GM23248 (cell line): ENCODE measurements at regions not wholly inside any gene's neighbourhood (a gene's known extent, or its start where the extent isn't known, plus 50 kb on each side); places are given as distances from the start of the nearest gene placed in this dataset.

Experiments
- DNase-seq: peaks from one replicate; pipeline ENCODE4 v3.0.0-alpha.2; 2015
- H2AFZ ChIP-seq: fragments of 200-600 bp; sonication (generic); 2 replicates; pipeline ENCODE4 v1.6.1; 2016; ENCODE audit warnings: antibody characterized with exemption
- H3F3A ChIP-seq: fragments of 200-600 bp; sonication (generic); 2 replicates; pipeline ENCODE4 v1.6.1; 2016; ENCODE audit warnings: mild to moderate bottlenecking, antibody characterized with exemption, mixed run types; ENCODE audit not compliant: insufficient read depth
- H3K27ac ChIP-seq: fragments of 200-600 bp; sonication (generic); 2 replicates; pipeline ENCODE4 v1.5.1; 2016; ENCODE audit warnings: mild to moderate bottlenecking
- H3K27me3 ChIP-seq: fragments of 200-600 bp; sonication (generic); replicated peaks from 2 replicates; pipeline ENCODE4 v1.6.1; 2016; ENCODE audit warnings: mild to moderate bottlenecking; ENCODE audit not compliant: insufficient read depth
- H3K36me3 ChIP-seq: fragments of 200-600 bp; sonication (generic); 2 replicates; pipeline ENCODE4 v1.6.1; 2016; ENCODE audit warnings: low read depth, mild to moderate bottlenecking
- H3K4me1 ChIP-seq: fragments of 200-600 bp; sonication (generic); 2 replicates; pipeline ENCODE4 v1.6.1; 2016; ENCODE audit warnings: mild to moderate bottlenecking; ENCODE audit not compliant: insufficient read depth
- H3K4me2 ChIP-seq: fragments of 200-600 bp; sonication (generic); one replicate; pipeline ENCODE4 v1.6.1; 2016; ENCODE audit warnings: mild to moderate bottlenecking; ENCODE audit not compliant: unreplicated experiment
- H3K4me3 ChIP-seq: fragments of 200-600 bp; sonication (generic); 2 replicates; pipeline ENCODE4 v1.5.1; 2016; ENCODE audit warnings: mild to moderate bottlenecking
- H3K79me2 ChIP-seq: fragments of 200-600 bp; sonication (generic); 2 replicates; pipeline ENCODE4 v1.6.1; 2016; ENCODE audit warnings: mild to moderate bottlenecking; ENCODE audit not compliant: insufficient read depth
- H3K9ac ChIP-seq: fragments of 200-600 bp; sonication (generic); 2 replicates; pipeline ENCODE4 v1.6.1; 2016; ENCODE audit warnings: mild to moderate bottlenecking
- H3K9me2 ChIP-seq: fragments of 200-600 bp; sonication (generic); 2 replicates; pipeline ENCODE4 v1.6.1; 2016; ENCODE audit warnings: mixed run types, mild to moderate bottlenecking, moderate library complexity; ENCODE audit not compliant: insufficient read depth
- H3K9me3 ChIP-seq: fragments of 200-600 bp; sonication (generic); one replicate; pipeline ENCODE4 v1.6.1; 2017; ENCODE audit warnings: low read depth
- H4K20me1 ChIP-seq: fragments of 200-600 bp; sonication (generic); 2 replicates; pipeline ENCODE4 v1.6.0; 2016; ENCODE audit not compliant: insufficient read depth
- EZH2 ChIP-seq: fragments of 200-600 bp; sonication (generic); IDR thresholded peaks from 2 replicates; pipeline ENCODE4 v1.6.1; 2018; ENCODE audit warnings: antibody characterized with exemption, mild to moderate bottlenecking; ENCODE audit not compliant: insufficient read depth, poor library complexity, severe bottlenecking
- EZH2phosphoT487 ChIP-seq: fragments of 200-600 bp; sonication (generic); IDR thresholded peaks from 2 replicates; pipeline ENCODE4 v1.6.1; 2018; ENCODE audit warnings: antibody characterized with exemption, moderate library complexity, mild to moderate bottlenecking, low read depth; ENCODE audit not compliant: insufficient read depth
- WGBS, 2 experiments: methylation state at CpG; one replicate each; pipeline ENCODE4 v1.1.6; 2015 to 2017; ENCODE audit warnings: low lambda C conversion rate in 2 of 2, low coverage in 1 of 2; ENCODE audit errors: missing lambda C conversion rate in 2 of 2; 5-methylcytosine and 5-hydroxymethylcytosine counted together
- in situ Hi-C: fragments of 300-500 bp; cut with MboI; formaldehyde crosslinking; loops from 2 replicates; pipeline ENCODE4 v1.15.0; 2020

DNA sequence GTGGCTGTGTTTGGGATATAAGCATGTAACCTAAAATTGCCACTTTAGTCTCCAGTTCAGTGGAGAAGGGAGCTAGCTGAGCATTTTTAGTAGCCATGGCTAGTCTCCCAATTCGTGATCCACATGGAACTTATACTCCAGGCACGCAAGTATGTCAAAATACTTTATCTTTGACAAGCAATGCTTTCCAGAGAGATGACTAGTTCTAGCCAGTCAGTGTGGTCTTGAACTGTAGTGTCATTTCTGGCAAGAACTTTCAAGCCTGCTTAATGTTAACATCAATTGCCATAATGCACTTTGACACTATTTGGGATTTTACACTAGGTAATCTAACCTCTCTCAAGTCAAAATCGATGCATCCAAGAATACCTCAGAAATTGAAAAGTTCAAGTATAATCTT lies 660.0 kb downstream of the PTPRC start:
- H3K4me3 ChIP-seq = no peak overlapping the region
- no peaks in the 10 kb centered on the region for H3K79me2 ChIP-seq
- no peaks in the 10 kb centered on the region for H3K27me3 ChIP-seq
- in situ Hi-C loops = no loop called here
- no peak for TF ChIP-seq EZH2
- TF ChIP-seq EZH2phosphoT487 = no peak
- no peak overlapping the region for H3K9ac ChIP-seq
- H4K20me1 ChIP-seq = no peaks in the 10 kb centered on the region
- no peaks in the 10 kb centered on the region for H3K9me3 ChIP-seq
- WGBS, 2 experiments = 10 to 14% methylated on average over 3 of the region's 3 CpGs
- H3K27ac ChIP-seq = peak overlapping the region; percentile 49
- H3K9me2 ChIP-seq = peaks cover 3% of the 10 kb centered on the region; the same call in 1 of the 2 replicates
- H3K4me1 ChIP-seq = peaks cover 34% of the 10 kb centered on the region
- H3K4me2 ChIP-seq = peak overlapping the region; percentile 29
- H2AFZ ChIP-seq = no peak overlapping the region
- peak; percentile 85 for DNase-seq
- H3F3A ChIP-seq = peaks cover 4% of the 10 kb centered on the region; the same call in 1 of the 2 replicates
- H3K36me3 ChIP-seq = no peaks in the 10 kb centered on the region

DNA sequence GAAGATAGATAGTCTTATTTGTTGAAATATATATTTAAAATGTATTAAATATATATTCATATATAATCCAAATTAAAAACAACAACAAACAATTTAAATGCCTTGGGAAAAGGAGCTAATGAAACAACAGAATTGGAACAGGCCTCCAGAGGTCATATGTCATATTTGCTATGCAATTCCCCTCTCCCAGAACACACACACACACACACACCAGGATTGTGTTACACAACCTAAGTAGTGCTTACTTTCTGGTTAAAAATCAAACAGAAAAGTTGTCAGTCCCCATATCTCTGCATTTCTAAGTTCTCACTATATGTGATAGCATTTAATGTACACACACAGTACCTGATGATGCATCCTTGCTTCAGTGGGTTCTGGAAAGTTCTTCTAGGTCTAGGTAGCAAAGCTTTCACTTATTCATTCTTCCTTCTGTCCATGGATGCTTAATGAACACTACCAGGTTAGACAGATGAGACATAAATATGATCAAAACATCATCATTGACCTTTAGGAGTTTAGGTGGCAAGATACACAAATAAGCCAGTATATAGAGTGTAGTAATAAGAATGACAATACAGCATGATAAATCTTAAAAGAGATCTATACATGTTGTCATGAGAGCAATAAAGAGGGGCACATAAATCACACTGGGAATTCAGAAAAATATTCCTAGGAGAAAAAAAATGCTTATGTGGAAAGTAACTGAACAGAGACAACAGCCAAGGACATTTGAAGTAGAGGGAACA lies 662.8 kb downstream of the PTPRC start:
- no peak for DNase-seq
- Histone ChIP-seq H4K20me1 (no peaks in the 10 kb centered on the region), H3K4me3 (no peak overlapping the region), H3K9me2 (peaks cover 3% of the 10 kb centered on the region; the same call in 1 of the 2 replicates), H3K79me2 (no peaks in the 10 kb centered on the region), H3F3A (peaks cover 4% of the 10 kb centered on the region; the same call in 1 of the 2 replicates), H3K27ac (no peak overlapping the region), H3K4me1 (peaks cover 34% of the 10 kb centered on the region), H2AFZ (no peak overlapping the region), H3K9ac (no peak overlapping the region), H3K9me3 (no peaks in the 10 kb centered on the region), H3K36me3 (no peaks in the 10 kb centered on the region), H3K4me2 (no peak overlapping the region), H3K27me3 (no peaks in the 10 kb centered on the region)
- no peak for TF ChIP-seq EZH2phosphoT487
- TF ChIP-seq EZH2 = no peak
- in situ Hi-C loops = no loop called here

DNA sequence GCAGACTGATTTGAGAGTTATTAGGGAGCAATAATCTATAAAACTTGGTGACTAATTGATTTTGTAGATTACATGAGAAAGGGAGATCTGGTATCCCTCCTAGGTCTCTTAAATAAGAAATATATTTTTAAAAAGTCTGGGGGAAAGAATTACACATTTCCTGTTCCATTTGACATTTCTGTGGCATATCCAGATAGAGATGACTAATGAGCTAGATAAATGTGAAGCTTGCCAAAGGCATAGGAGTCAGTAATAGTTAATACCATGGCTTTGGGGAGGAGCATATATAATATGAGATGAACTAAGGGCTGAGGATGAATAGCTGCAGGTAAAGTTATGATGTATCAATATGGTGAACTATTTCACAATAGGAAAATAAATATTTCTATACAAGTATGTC lies 663.7 kb downstream of the PTPRC start:
- TF ChIP-seq EZH2 = no peak
- no peak for TF ChIP-seq EZH2phosphoT487

DNA sequence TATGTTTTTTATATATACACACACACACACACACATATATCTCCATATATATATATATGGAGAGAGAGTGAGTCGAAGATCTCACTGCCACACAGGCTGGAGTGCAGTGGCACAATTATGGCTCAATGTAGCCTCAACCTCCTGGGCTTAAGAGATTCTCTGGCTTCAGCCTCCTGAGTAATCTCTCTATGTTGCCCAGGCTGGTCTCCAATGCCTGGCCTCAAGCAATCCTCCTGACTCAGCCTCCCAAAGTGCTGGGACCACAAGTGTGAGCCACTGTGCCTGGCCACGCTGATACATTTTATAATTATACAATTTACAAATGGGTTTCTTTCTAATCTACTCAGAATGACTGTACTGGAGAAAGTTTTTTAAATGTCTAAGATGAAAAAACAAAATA lies 664.2 kb downstream of the PTPRC start:
- H4K20me1 ChIP-seq = no peaks in the 10 kb centered on the region
- no peaks in the 10 kb centered on the region for H3K36me3 ChIP-seq
- peaks cover 4% of the 10 kb centered on the region; the same call in 1 of the 2 replicates for H3F3A ChIP-seq
- WGBS, 2 experiments = 62 to 69% methylated on average over 2 of the region's 2 CpGs
- no peaks in the 10 kb centered on the region for H3K9me3 ChIP-seq
- H3K9ac ChIP-seq = no peak overlapping the region
- TF ChIP-seq EZH2 = no peak
- no peak for TF ChIP-seq EZH2phosphoT487
- H2AFZ ChIP-seq = no peak overlapping the region
- no peaks in the 10 kb centered on the region for H3K27me3 ChIP-seq
- H3K9me2 ChIP-seq = peaks cover 3% of the 10 kb centered on the region; the same call in 1 of the 2 replicates
- H3K27ac ChIP-seq = no peak overlapping the region
- no peak overlapping the region for H3K4me2 ChIP-seq
- H3K4me1 ChIP-seq = peaks cover 23% of the 10 kb centered on the region
- in situ Hi-C loops = no loop called here
- H3K4me3 ChIP-seq = no peak overlapping the region
- no peaks in the 10 kb centered on the region for H3K79me2 ChIP-seq
- DNase-seq = no peak

More for the DNA sequence above, 663.7 kb downstream of the PTPRC start:
- H3K36me3 ChIP-seq = no peaks in the 10 kb centered on the region
- peak; percentile 53 for DNase-seq
- peak overlapping the region; percentile 46 for H3K4me2 ChIP-seq
- H3F3A ChIP-seq = peaks cover 4% of the 10 kb centered on the region; the same call in 1 of the 2 replicates
- H3K27me3 ChIP-seq = no peaks in the 10 kb centered on the region
- peaks cover 28% of the 10 kb centered on the region for H3K4me1 ChIP-seq
- no peaks in the 10 kb centered on the region for H4K20me1 ChIP-seq
- H3K9ac ChIP-seq = no peak overlapping the region
- in situ Hi-C loops = no loop called here
- H3K27ac ChIP-seq = no peak overlapping the region
- H3K9me2 ChIP-seq = peaks cover 3% of the 10 kb centered on the region; the same call in 1 of the 2 replicates
- H3K4me3 ChIP-seq = no peak overlapping the region
- no peaks in the 10 kb centered on the region for H3K9me3 ChIP-seq
- no peak overlapping the region for H2AFZ ChIP-seq
- H3K79me2 ChIP-seq = no peaks in the 10 kb centered on the region

DNA sequence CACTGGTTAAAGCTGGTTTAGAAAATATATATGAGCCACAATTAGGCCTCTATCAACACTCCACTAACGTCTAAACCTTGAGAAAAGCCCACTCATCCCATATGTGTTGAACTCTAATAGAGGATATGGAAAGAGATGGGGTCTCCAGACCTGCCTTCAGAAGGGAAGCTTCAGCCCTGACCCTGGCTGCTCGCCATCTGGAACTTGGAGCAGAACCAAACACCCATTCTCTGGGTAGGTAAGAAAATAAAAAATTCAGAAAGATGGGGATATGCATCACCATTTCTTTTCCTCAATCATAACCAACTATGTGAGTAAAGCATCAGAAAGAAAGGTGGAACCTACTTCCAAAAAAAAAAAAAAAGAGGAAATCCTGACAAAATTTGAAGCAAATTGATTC lies 666.2 kb downstream of the PTPRC start:
- H3K4me3 ChIP-seq = no peak overlapping the region
- no peaks in the 10 kb centered on the region; the same call in 1 of the 2 replicates for H3K9me2 ChIP-seq
- H3K9ac ChIP-seq = no peak overlapping the region
- H3K9me3 ChIP-seq = no peaks in the 10 kb centered on the region
- DNase-seq = no peak
- in situ Hi-C loops = no loop called here
- no peaks in the 10 kb centered on the region for H4K20me1 ChIP-seq
- no peaks in the 10 kb centered on the region for H3K79me2 ChIP-seq
- 21 to 27% methylated on average over 2 of the region's 2 CpGs for WGBS, 2 experiments
- peaks cover 10% of the 10 kb centered on the region for H3K4me1 ChIP-seq
- H3K27ac ChIP-seq = no peak overlapping the region
- no peaks in the 10 kb centered on the region for H3F3A ChIP-seq
- H3K27me3 ChIP-seq = no peaks in the 10 kb centered on the region
- no peaks in the 10 kb centered on the region for H3K36me3 ChIP-seq
- no peak overlapping the region for H3K4me2 ChIP-seq
- no peak overlapping the region for H2AFZ ChIP-seq
- TF ChIP-seq EZH2 = no peak
- TF ChIP-seq EZH2phosphoT487 = no peak
